ENCODE measurements at regions not wholly inside any gene's neighbourhood (a gene's known extent, or its start where the extent isn't known, plus 50 kb on each side); places are given as distances from the start of the nearest gene placed in this dataset.

DNA sequence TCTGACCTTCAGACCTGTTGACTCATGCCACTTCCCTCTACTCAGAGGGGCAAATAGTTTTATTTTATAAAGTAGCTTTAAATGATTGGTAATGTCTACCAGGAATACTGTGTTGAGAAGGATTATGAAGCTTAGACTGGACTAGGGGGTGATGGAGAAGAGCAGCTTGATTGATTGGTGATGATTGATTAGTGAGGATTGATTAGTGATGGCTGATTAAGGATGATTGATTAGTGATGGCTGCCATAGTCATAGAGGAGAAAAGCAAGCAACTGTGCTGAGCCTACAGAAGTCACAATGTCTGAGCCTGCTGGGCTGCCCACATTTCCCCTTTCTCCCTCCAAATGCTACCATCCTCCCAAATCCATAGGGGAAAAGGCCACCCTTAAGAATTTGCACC is 206.8 kb upstream of the SALL1 start:
- Histone ChIP-seq H3K27me3 (ENCODE audit: insufficient read depth, low read length) (no peaks in the 10 kb centered on the region), H4K20me1 (ENCODE audit: insufficient read depth) (no peaks in the 10 kb centered on the region), H3K4me2 (ENCODE audit: low read length) (no peak overlapping the region), H3K9me3 (ENCODE audit: control insufficient read depth in 1 of 2, insufficient read depth in 1 of 2, low read depth in 1 of 2, low read length in 2 of 2) (peaks cover under 1 to 5% of the 10 kb centered on the region in 2 experiments; a peak in 2 of 4 replicates), H3K79me2 (ENCODE audit: insufficient read depth, low read length) (no peaks in the 10 kb centered on the region), H3K9ac (ENCODE audit: low read length) (no peak overlapping the region), H3K9me2 (ENCODE audit: insufficient read depth) (no peaks in the 10 kb centered on the region), H2AFZ (ENCODE audit: low read depth, low read length, poor library complexity, severe bottlenecking) (no peak overlapping the region), H3K4me1 (ENCODE audit: control insufficient read depth in 1 of 2, insufficient read depth in 2 of 2, low read length in 2 of 2) (no peaks in the 10 kb centered on the region), H3K36me3 (ENCODE audit: control insufficient read depth in 1 of 2, insufficient read depth in 2 of 2, low read length in 2 of 2) (no peaks in the 10 kb centered on the region), H3K27ac (ENCODE audit: low read depth, low read length) (no peak overlapping the region), H3K4me3 (replicated peaks in 1 of 2; ENCODE audit: low read depth in 1 of 2, low read length in 2 of 2) (no peak overlapping the region)
- no peak for TF ChIP-seq ZFX (IDR thresholded peaks at IDR 0.05)
- no TSS peak for BruUV-seq (replicated peaks)
- intact Hi-C loops (cut with micrococcal nuclease): no loop called here
- DNase-seq (ENCODE audit: low read depth, low spot score): no peak
- POLR2A ChIA-PET: no interaction called here
- ATAC-seq: no peak
- CTCF ChIA-PET: no interaction called here
- RAD21 ChIA-PET (ENCODE audit: low non-redundant PET in 1 of 2, low total read pairs in 2 of 2, uncharacterized antibody in 2 of 2, unreplicated experiment in 2 of 2): no interaction called here

DNA sequence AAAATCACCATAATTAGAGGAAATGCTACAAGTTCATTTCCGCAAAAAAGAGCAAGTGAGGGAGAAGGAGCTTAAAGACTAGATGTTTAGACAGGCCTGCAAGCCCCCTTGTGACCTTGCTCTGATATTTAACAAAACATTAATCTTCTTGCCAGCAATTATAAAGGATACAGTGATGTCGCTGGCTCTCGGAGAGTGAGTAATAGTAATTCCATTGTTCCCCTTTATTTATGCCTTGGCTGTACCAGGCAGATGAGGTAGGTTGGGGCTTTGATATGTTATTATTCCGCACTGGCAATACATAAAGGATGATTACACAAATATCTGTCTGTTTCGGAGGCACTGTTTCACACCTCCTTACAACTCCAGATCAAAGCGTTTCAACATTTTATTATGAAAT is 204.8 kb upstream of the SALL1 start:
- intact Hi-C loops (cut with micrococcal nuclease): no loop called here
- BruUV-seq (replicated peaks): no TSS peak
- no peak overlapping the region for H3K4me3 ChIP-seq (replicated peaks in 1 of 2; ENCODE audit: low read depth in 1 of 2, low read length in 2 of 2)
- H3K36me3 ChIP-seq (ENCODE audit: control insufficient read depth in 1 of 2, insufficient read depth in 2 of 2, low read length in 2 of 2): no peaks in the 10 kb centered on the region
- no peaks in the 10 kb centered on the region for H3K79me2 ChIP-seq (ENCODE audit: insufficient read depth, low read length)
- DNase-seq (ENCODE audit: low read depth, low spot score) (no peak), ATAC-seq (no peak)
- no peak overlapping the region for H3K9ac ChIP-seq (ENCODE audit: low read length)
- no peak overlapping the region for H3K4me2 ChIP-seq (ENCODE audit: low read length)
- no peaks in the 10 kb centered on the region for H3K4me1 ChIP-seq (ENCODE audit: control insufficient read depth in 1 of 2, insufficient read depth in 2 of 2, low read length in 2 of 2)
- H3K27me3 ChIP-seq (ENCODE audit: insufficient read depth, low read length): no peaks in the 10 kb centered on the region
- ChIA-PET CTCF (no interaction called here), RAD21 (ENCODE audit: low non-redundant PET in 1 of 2, low total read pairs in 2 of 2, uncharacterized antibody in 2 of 2, unreplicated experiment in 2 of 2) (no interaction called here), POLR2A (no interaction called here)
- H3K9me2 ChIP-seq (ENCODE audit: insufficient read depth): no peaks in the 10 kb centered on the region
- no peak overlapping the region for H3K27ac ChIP-seq (ENCODE audit: low read depth, low read length)
- no peaks in the 10 kb centered on the region for H4K20me1 ChIP-seq (ENCODE audit: insufficient read depth)
- no peak for TF ChIP-seq RAD21 (IDR thresholded peaks at IDR 0.05; ENCODE audit: low read depth)
- no peak for TF ChIP-seq SP1 (IDR thresholded peaks at IDR 0.05; ENCODE audit: low read depth)
- no peak for TF ChIP-seq EZH2 (IDR thresholded peaks at IDR 0.05)
- TF ChIP-seq, protein P1, sequence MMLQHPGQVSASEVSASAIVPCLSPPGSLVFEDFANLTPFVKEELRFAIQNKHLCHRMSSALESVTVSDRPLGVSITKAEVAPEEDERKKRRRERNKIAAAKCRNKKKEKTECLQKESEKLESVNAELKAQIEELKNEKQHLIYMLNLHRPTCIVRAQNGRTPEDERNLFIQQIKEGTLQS (IDR thresholded peaks at IDR 0.05): no peak
- TF ChIP-seq CBX3 (IDR thresholded peaks at IDR 0.05; ENCODE audit: low read depth): no peak
- TF ChIP-seq, protein P2, sequence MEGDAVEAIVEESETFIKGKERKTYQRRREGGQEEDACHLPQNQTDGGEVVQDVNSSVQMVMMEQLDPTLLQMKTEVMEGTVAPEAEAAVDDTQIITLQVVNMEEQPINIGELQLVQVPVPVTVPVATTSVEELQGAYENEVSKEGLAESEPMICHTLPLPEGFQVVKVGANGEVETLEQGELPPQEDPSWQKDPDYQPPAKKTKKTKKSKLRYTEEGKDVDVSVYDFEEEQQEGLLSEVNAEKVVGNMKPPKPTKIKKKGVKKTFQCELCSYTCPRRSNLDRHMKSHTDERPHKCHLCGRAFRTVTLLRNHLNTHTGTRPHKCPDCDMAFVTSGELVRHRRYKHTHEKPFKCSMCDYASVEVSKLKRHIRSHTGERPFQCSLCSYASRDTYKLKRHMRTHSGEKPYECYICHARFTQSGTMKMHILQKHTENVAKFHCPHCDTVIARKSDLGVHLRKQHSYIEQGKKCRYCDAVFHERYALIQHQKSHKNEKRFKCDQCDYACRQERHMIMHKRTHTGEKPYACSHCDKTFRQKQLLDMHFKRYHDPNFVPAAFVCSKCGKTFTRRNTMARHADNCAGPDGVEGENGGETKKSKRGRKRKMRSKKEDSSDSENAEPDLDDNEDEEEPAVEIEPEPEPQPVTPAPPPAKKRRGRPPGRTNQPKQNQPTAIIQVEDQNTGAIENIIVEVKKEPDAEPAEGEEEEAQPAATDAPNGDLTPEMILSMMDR (IDR thresholded peaks at IDR 0.05 in 2 of 3, conservative IDR thresholded peaks at IDR 0.05 in 1 of 3; ENCODE audit: borderline replicate concordance in 1 of 3, insufficient read depth in 1 of 3, low read depth in 2 of 3, low read length in 2 of 3): no peak
- TF ChIP-seq, protein P3, sequence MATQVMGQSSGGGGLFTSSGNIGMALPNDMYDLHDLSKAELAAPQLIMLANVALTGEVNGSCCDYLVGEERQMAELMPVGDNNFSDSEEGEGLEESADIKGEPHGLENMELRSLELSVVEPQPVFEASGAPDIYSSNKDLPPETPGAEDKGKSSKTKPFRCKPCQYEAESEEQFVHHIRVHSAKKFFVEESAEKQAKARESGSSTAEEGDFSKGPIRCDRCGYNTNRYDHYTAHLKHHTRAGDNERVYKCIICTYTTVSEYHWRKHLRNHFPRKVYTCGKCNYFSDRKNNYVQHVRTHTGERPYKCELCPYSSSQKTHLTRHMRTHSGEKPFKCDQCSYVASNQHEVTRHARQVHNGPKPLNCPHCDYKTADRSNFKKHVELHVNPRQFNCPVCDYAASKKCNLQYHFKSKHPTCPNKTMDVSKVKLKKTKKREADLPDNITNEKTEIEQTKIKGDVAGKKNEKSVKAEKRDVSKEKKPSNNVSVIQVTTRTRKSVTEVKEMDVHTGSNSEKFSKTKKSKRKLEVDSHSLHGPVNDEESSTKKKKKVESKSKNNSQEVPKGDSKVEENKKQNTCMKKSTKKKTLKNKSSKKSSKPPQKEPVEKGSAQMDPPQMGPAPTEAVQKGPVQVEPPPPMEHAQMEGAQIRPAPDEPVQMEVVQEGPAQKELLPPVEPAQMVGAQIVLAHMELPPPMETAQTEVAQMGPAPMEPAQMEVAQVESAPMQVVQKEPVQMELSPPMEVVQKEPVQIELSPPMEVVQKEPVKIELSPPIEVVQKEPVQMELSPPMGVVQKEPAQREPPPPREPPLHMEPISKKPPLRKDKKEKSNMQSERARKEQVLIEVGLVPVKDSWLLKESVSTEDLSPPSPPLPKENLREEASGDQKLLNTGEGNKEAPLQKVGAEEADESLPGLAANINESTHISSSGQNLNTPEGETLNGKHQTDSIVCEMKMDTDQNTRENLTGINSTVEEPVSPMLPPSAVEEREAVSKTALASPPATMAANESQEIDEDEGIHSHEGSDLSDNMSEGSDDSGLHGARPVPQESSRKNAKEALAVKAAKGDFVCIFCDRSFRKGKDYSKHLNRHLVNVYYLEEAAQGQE (IDR thresholded peaks at IDR 0.05; ENCODE audit: low read depth): no peak
- TF ChIP-seq TCF7L2 (IDR thresholded peaks at IDR 0.05; ENCODE audit: borderline replicate concordance, extremely low read depth, insufficient read depth, insufficient read length): no peak
- no peak for TF ChIP-seq POLR2AphosphoS5 (IDR thresholded peaks at IDR 0.05; ENCODE audit: low read depth, low read length)
- no peak for TF ChIP-seq ZNF274 (IDR thresholded peaks at IDR 0.05; ENCODE audit: low read depth, low read length)
- no peak for TF ChIP-seq CEBPB (IDR thresholded peaks at IDR 0.05; ENCODE audit: low read depth)
- no peak for TF ChIP-seq EZH2phosphoT487 (IDR thresholded peaks at IDR 0.05; ENCODE audit: borderline replicate concordance)
- no peak for TF ChIP-seq YY1 (IDR thresholded peaks at IDR 0.05; ENCODE audit: extremely low read depth, insufficient replicate concordance, low read depth, low read length)
- TF ChIP-seq POLR2A (IDR thresholded peaks at IDR 0.05; ENCODE audit: borderline replicate concordance, extremely low read depth, insufficient read depth, insufficient read length): no peak
- no peak for TF ChIP-seq ZFX (IDR thresholded peaks at IDR 0.05)
- no peak for TF ChIP-seq SIN3A (IDR thresholded peaks at IDR 0.05; ENCODE audit: low read depth)
- TF ChIP-seq JUND (IDR thresholded peaks at IDR 0.05): no peak
- TF ChIP-seq, protein P4, sequence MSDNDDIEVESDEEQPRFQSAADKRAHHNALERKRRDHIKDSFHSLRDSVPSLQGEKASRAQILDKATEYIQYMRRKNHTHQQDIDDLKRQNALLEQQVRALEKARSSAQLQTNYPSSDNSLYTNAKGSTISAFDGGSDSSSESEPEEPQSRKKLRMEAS (IDR thresholded peaks at IDR 0.05): no peak
- H2AFZ ChIP-seq (ENCODE audit: low read depth, low read length, poor library complexity, severe bottlenecking): no peak overlapping the region
- H3K9me3 ChIP-seq (ENCODE audit: control insufficient read depth in 1 of 2, insufficient read depth in 1 of 2, low read depth in 1 of 2, low read length in 2 of 2): peaks cover 0 to 8% of the 10 kb centered on the region in 2 experiments; a peak in 2 of 4 replicates
